ENCODE measurements at regions not wholly inside any gene's neighbourhood (a gene's known extent, or its start where the extent isn't known, plus 50 kb on each side); places are given as distances from the start of the nearest gene placed in this dataset.

DNA sequence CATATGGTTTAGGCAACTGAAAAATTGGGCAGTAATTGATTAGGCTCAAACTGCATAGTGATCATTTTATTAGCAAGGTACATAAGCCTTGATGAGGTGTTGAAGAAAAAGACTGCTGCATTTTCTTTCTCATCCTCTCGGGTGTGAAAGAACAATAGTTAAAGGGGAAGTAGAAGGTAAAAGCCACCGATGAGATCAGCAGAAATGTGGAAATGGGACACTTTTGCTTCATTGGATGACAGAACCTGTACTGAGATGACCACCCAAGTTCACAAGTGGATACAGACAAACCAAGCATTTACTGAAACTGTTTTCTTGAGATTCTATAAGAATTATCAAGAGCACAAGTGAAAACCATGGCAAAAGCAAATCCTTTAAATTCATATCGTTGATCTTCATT is 184.0 kb downstream of the TMX1 start:
- CTCF ChIA-PET, result no interaction called here
- no peak overlapping the region for H3K27ac ChIP-seq (ENCODE audit: low read length)
- peaks cover 10 to 34% (median 33%) of the 10 kb centered on the region in 3 donors for H3K9me3 Mint-ChIP-seq

DNA sequence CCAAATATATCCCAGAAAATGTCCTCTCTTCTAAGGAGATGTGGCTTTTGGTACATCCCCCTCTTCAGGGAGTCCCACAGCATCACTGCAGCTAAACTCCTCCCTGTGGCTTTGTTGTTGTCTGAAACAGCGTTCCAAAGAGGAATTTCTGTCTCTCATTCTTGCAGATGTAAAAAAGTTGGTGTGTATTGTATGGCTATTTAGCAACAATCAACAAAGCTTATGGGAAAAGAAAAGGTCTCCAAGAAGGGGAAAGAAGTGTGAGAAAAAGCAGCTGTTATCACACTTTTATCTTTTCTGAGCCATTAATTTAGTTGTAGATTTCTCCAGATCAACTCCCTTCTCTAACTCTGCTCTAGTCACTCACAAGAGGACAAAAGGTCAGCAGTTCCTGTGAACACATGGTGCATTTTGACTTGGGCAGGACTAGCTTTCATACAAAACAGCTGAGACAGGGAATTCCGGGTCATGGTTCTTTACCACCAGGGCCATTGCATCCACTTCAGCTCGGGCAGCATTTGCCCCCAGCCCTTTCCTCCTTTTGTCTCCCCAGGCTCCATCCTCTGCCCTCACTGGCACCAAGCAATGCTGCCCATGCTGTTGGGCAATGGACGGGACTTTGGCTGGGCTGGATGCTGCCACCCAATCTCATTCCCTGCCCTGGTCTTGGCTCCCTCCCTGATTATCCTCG is 184.7 kb downstream of the TMX1 start:
- Mint-ChIP-seq H3K4me1 (peaks cover 7 to 17% (median 17%) of the 10 kb centered on the region in 3 donors), H3K36me3 (peaks cover 11% of the 10 kb centered on the region), H3K4me3 (no peak overlapping the region), H3K27me3 (peaks cover 8 to 17% of the 10 kb centered on the region in 2 donors), H3K27ac (no peak overlapping the region), H3K9me3 (peaks cover 10 to 27% (median 26%) of the 10 kb centered on the region in 3 donors)
- Histone ChIP-seq H3K27ac (ENCODE audit: low read length) (no peak overlapping the region), H3K9me3 (no peaks in the 10 kb centered on the region), H3K4me1 (ENCODE audit: control insufficient read depth in 1 of 2, extremely low read depth in 1 of 2, insufficient read depth in 2 of 2, low read length in 2 of 2) (peaks cover 0 to 5% of the 10 kb centered on the region in 2 experiments), H3K4me3 (ENCODE audit: control insufficient read depth in 1 of 2, extremely low read depth in 1 of 2, low read length in 1 of 2) (no peak overlapping the region), H3K27me3 (replicated peaks in 1 of 2; ENCODE audit: control insufficient read depth in 2 of 2, extremely low read depth in 1 of 2, insufficient read depth in 2 of 2, low read length in 1 of 2) (peaks cover 0 to 7% of the 10 kb centered on the region in 2 experiments), H3K36me3 (ENCODE audit: control insufficient read depth in 2 of 2, extremely low read depth in 1 of 2, insufficient read depth in 1 of 2, low read length in 1 of 2) (no peaks in the 10 kb centered on the region)
- ChIA-PET POLR2A (no interaction called here), CTCF (no interaction called here)
- no peak for ATAC-seq (replicated peaks in 1 of 4)
- 64% methylated on average over 5 of the region's 5 CpGs for WGBS (ENCODE audit: insufficient coverage)
- DNase-seq, result no peak

More for the DNA sequence above, 184.0 kb downstream of the TMX1 start:
- DNase-seq (no peak), ATAC-seq (replicated peaks in 1 of 4) (no peak)
- Mint-ChIP-seq H3K27me3 (peaks cover 8 to 17% of the 10 kb centered on the region in 2 donors), H3K4me3 (no peak overlapping the region), H3K4me1 (peaks cover 14 to 24% (median 24%) of the 10 kb centered on the region in 3 donors), H3K36me3 (peaks cover 11% of the 10 kb centered on the region), H3K27ac (no peak overlapping the region)
- no peaks in the 10 kb centered on the region for H3K9me3 ChIP-seq
- peaks cover 0 to 7% of the 10 kb centered on the region in 2 experiments for H3K27me3 ChIP-seq (replicated peaks in 1 of 2; ENCODE audit: control insufficient read depth in 2 of 2, extremely low read depth in 1 of 2, insufficient read depth in 2 of 2, low read length in 1 of 2)
- no peak overlapping the region for H3K4me3 ChIP-seq (ENCODE audit: control insufficient read depth in 1 of 2, extremely low read depth in 1 of 2, low read length in 1 of 2)
- no peaks in the 10 kb centered on the region for H3K36me3 ChIP-seq (ENCODE audit: control insufficient read depth in 2 of 2, extremely low read depth in 1 of 2, insufficient read depth in 1 of 2, low read length in 1 of 2)
- 0% methylated on average over 1 of the region's 3 CpGs for WGBS (ENCODE audit: insufficient coverage)
- H3K4me1 ChIP-seq (ENCODE audit: control insufficient read depth in 1 of 2, extremely low read depth in 1 of 2, insufficient read depth in 2 of 2, low read length in 2 of 2), result peaks cover 0 to 8% of the 10 kb centered on the region in 2 experiments
- POLR2A ChIA-PET, result no interaction called here

DNA sequence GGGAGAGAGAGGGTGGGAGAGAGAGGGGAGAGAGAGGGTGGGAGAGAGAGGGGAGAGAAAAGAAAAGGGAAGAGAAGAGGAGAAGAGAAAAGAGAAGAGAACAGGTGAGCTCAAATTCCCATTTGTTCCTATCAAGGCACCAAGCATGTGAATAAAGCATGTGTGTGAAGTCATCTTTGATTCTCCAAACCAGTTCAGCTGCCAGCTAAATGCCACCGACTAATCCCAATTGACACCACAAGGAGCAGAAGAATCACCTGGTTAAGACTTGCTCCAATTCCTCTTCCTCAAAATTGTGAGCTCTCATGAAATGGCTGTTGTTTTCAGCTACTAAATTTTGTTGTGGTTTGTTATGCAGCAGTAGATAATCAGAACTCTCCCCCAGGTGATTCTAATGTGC is 188.9 kb downstream of the TMX1 start:
- Mint-ChIP-seq H3K4me3 (no peak overlapping the region), H3K9me3 (peaks cover 0 to under 1% (median under 1%) of the 10 kb centered on the region in 3 donors), H3K27ac (no peak overlapping the region), H3K4me1 (no peaks in the 10 kb centered on the region), H3K36me3 (no peaks in the 10 kb centered on the region), H3K27me3 (peaks cover 18 to 22% of the 10 kb centered on the region in 2 donors)
- no peak for ATAC-seq (replicated peaks in 1 of 4)
- Histone ChIP-seq H3K27me3 (replicated peaks in 1 of 2; ENCODE audit: control insufficient read depth in 2 of 2, extremely low read depth in 1 of 2, insufficient read depth in 2 of 2, low read length in 1 of 2) (peaks cover 0 to 7% of the 10 kb centered on the region in 2 experiments), H3K36me3 (ENCODE audit: control insufficient read depth in 2 of 2, extremely low read depth in 1 of 2, insufficient read depth in 1 of 2, low read length in 1 of 2) (no peaks in the 10 kb centered on the region), H3K9me3 (peaks cover 2% of the 10 kb centered on the region), H3K4me1 (ENCODE audit: control insufficient read depth in 1 of 2, extremely low read depth in 1 of 2, insufficient read depth in 2 of 2, low read length in 2 of 2) (no peaks in the 10 kb centered on the region), H3K4me3 (ENCODE audit: control insufficient read depth in 1 of 2, extremely low read depth in 1 of 2, low read length in 1 of 2) (no peak overlapping the region), H3K27ac (ENCODE audit: low read length) (no peak overlapping the region)
- ChIA-PET POLR2A (no interaction called here), CTCF (interaction anchor here in 1 of 2 donors (0.6 kb wide), 1 partner anchor 124 kb away, joined by 3 read pairs; no protein-coding TSS in a partner anchor)
- no peak for DNase-seq
- WGBS (ENCODE audit: insufficient coverage), result no CpG with 5 or more reads among the region's 1 CpG

DNA sequence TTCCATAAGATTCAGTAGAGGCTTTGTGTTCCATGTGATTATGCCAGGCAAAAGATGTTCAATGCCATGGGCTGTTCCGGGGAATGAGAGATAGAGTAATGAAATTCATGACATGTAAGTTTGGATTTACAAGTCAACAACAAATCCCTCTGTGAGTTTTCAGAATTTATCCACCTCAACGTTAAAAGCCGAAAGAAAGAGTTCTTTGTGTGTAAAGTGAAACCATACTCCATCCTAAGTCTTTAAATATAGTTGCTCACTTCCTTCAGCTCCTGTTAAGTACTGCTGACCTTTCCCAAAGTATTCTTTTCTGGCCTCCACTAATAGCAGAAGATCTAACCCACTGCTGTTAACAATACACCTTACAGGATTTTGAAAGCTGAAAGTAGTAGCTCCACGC is 190.0 kb downstream of the TMX1 start:
- Histone ChIP-seq H3K27ac (ENCODE audit: low read length) (no peak overlapping the region), H3K27me3 (replicated peaks in 1 of 2; ENCODE audit: control insufficient read depth in 2 of 2, extremely low read depth in 1 of 2, insufficient read depth in 2 of 2, low read length in 1 of 2) (peaks cover 0 to 5% of the 10 kb centered on the region in 2 experiments), H3K4me3 (ENCODE audit: control insufficient read depth in 1 of 2, extremely low read depth in 1 of 2, low read length in 1 of 2) (no peak overlapping the region), H3K4me1 (ENCODE audit: control insufficient read depth in 1 of 2, extremely low read depth in 1 of 2, insufficient read depth in 2 of 2, low read length in 2 of 2) (no peaks in the 10 kb centered on the region), H3K36me3 (ENCODE audit: control insufficient read depth in 2 of 2, extremely low read depth in 1 of 2, insufficient read depth in 1 of 2, low read length in 1 of 2) (no peaks in the 10 kb centered on the region), H3K9me3 (peaks cover 2% of the 10 kb centered on the region)
- no peak overlapping the region for H3K4me3 Mint-ChIP-seq
- no peaks in the 10 kb centered on the region for H3K36me3 Mint-ChIP-seq
- H3K4me1 Mint-ChIP-seq, result no peaks in the 10 kb centered on the region
- WGBS (ENCODE audit: insufficient coverage), result no CpG with 5 or more reads among the region's 4 CpGs
- POLR2A ChIA-PET, result no interaction called here
- no peaks in the 10 kb centered on the region for H3K9me3 Mint-ChIP-seq
- no peak overlapping the region for H3K27ac Mint-ChIP-seq
- peaks cover 18 to 26% of the 10 kb centered on the region in 2 donors for H3K27me3 Mint-ChIP-seq
- CTCF ChIA-PET, result no interaction called here
- DNase-seq, result no peak
- no peak for ATAC-seq (replicated peaks in 1 of 4)

DNA sequence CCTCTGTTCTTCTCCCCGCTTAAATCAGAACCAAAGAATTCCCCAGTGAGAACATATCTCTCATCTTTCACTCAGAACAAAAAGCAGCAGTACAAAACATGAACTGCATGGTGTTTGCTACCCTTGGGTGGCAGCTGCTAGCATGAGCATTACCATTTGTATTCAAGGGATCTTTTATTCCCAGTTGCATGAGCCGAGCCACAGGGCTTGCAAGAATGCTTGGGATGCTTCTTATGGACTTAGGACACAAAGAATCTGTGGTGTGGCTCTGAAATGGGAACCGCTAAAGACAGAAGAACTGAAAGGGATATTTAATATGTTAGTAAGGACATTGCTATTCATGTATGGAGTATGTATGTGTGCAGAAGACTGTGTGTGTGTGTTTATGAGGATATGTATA is 190.6 kb downstream of the TMX1 start:
- Histone ChIP-seq H3K36me3 (ENCODE audit: control insufficient read depth in 2 of 2, extremely low read depth in 1 of 2, insufficient read depth in 1 of 2, low read length in 1 of 2) (no peaks in the 10 kb centered on the region), H3K27me3 (replicated peaks in 1 of 2; ENCODE audit: control insufficient read depth in 2 of 2, extremely low read depth in 1 of 2, insufficient read depth in 2 of 2, low read length in 1 of 2) (peaks cover 0 to 2% of the 10 kb centered on the region in 2 experiments), H3K4me1 (ENCODE audit: control insufficient read depth in 1 of 2, extremely low read depth in 1 of 2, insufficient read depth in 2 of 2, low read length in 2 of 2) (no peaks in the 10 kb centered on the region), H3K9me3 (peaks cover 2% of the 10 kb centered on the region), H3K4me3 (ENCODE audit: control insufficient read depth in 1 of 2, extremely low read depth in 1 of 2, low read length in 1 of 2) (no peak overlapping the region), H3K27ac (ENCODE audit: low read length) (no peak overlapping the region)
- no peak overlapping the region for H3K4me3 Mint-ChIP-seq
- no peaks in the 10 kb centered on the region for H3K9me3 Mint-ChIP-seq
- DNase-seq, result no peak
- WGBS (ENCODE audit: insufficient coverage), result 69% methylated on average over 3 of the region's 3 CpGs
- peaks cover 18 to 26% of the 10 kb centered on the region in 2 donors for H3K27me3 Mint-ChIP-seq
- ChIA-PET CTCF (no interaction called here), POLR2A (no interaction called here)
- H3K27ac Mint-ChIP-seq, result no peak overlapping the region
- H3K36me3 Mint-ChIP-seq, result no peaks in the 10 kb centered on the region
- no peaks in the 10 kb centered on the region for H3K4me1 Mint-ChIP-seq
- ATAC-seq (replicated peaks in 1 of 4), result no peak

DNA sequence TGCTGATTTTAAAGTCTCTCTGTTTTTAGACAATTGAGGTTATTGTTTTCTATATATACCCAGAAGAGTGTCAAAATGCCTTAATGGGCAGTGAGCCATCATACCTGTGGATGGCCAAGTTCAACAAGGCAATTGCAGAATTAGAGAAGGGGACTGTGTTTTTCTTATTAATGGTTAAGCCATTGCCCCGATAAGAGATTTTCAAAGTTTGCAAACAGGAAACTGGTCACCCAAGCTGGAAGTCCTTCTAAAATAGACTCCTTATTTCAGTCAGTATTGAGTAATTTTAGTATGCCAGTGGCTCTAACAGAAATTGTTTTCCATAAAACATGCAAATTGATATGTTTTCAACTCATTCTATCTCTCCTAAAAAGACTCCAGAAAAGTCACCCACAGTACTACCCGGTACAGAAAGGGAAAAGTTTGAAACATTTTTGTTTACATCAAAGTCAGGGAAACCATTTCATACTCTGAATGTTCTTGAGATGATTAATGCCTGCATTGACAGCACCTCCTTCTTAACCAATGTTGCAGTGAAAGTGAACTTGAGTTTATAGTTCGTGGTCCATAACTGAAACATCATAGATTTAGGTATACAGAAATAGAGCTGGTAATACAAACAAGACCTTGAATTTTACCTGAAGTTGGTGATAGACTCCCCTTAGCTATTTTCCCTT is 191.1 kb downstream of the TMX1 start:
- Mint-ChIP-seq H3K9me3 (no peaks in the 10 kb centered on the region), H3K4me3 (no peak overlapping the region), H3K27ac (no peak overlapping the region), H3K4me1 (no peaks in the 10 kb centered on the region), H3K36me3 (no peaks in the 10 kb centered on the region), H3K27me3 (peaks cover 18 to 30% of the 10 kb centered on the region in 2 donors)
- no CpG with 5 or more reads among the region's 3 CpGs for WGBS (ENCODE audit: insufficient coverage)
- H3K27ac ChIP-seq (ENCODE audit: low read length), result no peak overlapping the region
- no peak overlapping the region for H3K4me3 ChIP-seq (ENCODE audit: control insufficient read depth in 1 of 2, extremely low read depth in 1 of 2, low read length in 1 of 2)
- H3K9me3 ChIP-seq, result peaks cover 2% of the 10 kb centered on the region
- no peaks in the 10 kb centered on the region for H3K4me1 ChIP-seq (ENCODE audit: control insufficient read depth in 1 of 2, extremely low read depth in 1 of 2, insufficient read depth in 2 of 2, low read length in 2 of 2)
- ChIA-PET CTCF (no interaction called here), POLR2A (no interaction called here)
- peaks cover 0 to 2% of the 10 kb centered on the region in 2 experiments for H3K27me3 ChIP-seq (replicated peaks in 1 of 2; ENCODE audit: control insufficient read depth in 2 of 2, extremely low read depth in 1 of 2, insufficient read depth in 2 of 2, low read length in 1 of 2)
- DNase-seq (no peak), ATAC-seq (replicated peaks in 1 of 4) (no peak)
- H3K36me3 ChIP-seq (ENCODE audit: control insufficient read depth in 2 of 2, extremely low read depth in 1 of 2, insufficient read depth in 1 of 2, low read length in 1 of 2), result no peaks in the 10 kb centered on the region

All from T-cell (primary cell).